ENCODE measurements at regions not wholly inside any gene's neighbourhood (a gene's known extent, or its start where the extent isn't known, plus 50 kb on each side); places are given as distances from the start of the nearest gene placed in this dataset.

GRCh38 chr4:156499684-156500083 lies 471.9 kb downstream of the PDGFC start:
- intact Hi-C loops (cut with micrococcal nuclease) (no loop called here), in situ Hi-C loops (cut with MboI; ENCODE audit: low sequenced_read_pairs) (loop anchor here (25.0 kb wide), 1 partner anchor 1488 kb away; no protein-coding TSS in a partner anchor), dilution Hi-C loops (cut with HindIII; ENCODE audit: low sequenced_read_pairs, unreplicated experiment) (no loop called here)
- Histone ChIP-seq H4K20me1 (ENCODE audit: insufficient read depth, low read length) (no peaks in the 10 kb centered on the region), H3K4ac (ENCODE audit: low read depth, low read length) (no peak overlapping the region), H3K56ac (ENCODE audit: extremely low read depth, insufficient read depth, low read length) (no peak overlapping the region), H3K23ac (ENCODE audit: low read depth, low read length) (no peak overlapping the region), H4K91ac (ENCODE audit: insufficient read depth, low read depth, low read length) (no peak overlapping the region), H2AK5ac (ENCODE audit: low read depth, low read length) (no peak overlapping the region), H2BK15ac (ENCODE audit: low read depth, low read length) (no peak overlapping the region), H3K18ac (ENCODE audit: low read depth, low read length) (no peak overlapping the region), H4K5ac (ENCODE audit: low read depth, low read length) (no peak overlapping the region), H4K8ac (ENCODE audit: low read depth in 2 of 2, low read length in 2 of 2) (no peak overlapping the region), H3K27me3 (ENCODE audit: control insufficient read depth, insufficient read depth, low read length) (no peaks in the 10 kb centered on the region), H2BK5ac (ENCODE audit: low read depth, low read length, poor library complexity, severe bottlenecking) (no peak overlapping the region), H3K9me3 (ENCODE audit: control insufficient read depth, insufficient read depth, low read length) (no peaks in the 10 kb centered on the region), H2AK9ac (replicated peaks; ENCODE audit: low read depth, low read length, poor library complexity) (no peak overlapping the region), H2BK120ac (ENCODE audit: low read depth, low read length) (no peak overlapping the region), H3K4me1 (ENCODE audit: control insufficient read depth, insufficient read depth, low read length) (no peaks in the 10 kb centered on the region), H3K27ac (ENCODE audit: insufficient read depth, low read length) (no peak overlapping the region), H2BK20ac (ENCODE audit: low read depth, low read length) (no peak overlapping the region), H3K4me3 (ENCODE audit: insufficient read depth, low read depth, low read length) (no peak overlapping the region), H3K79me1 (ENCODE audit: low read depth in 1 of 2, low read length in 2 of 2) (no peaks in the 10 kb centered on the region), H3K9ac (ENCODE audit: low read depth, low read length) (no peak overlapping the region), H2AFZ (replicated peaks; ENCODE audit: low read length, poor library complexity) (no peak overlapping the region), H3K9me1 (ENCODE audit: insufficient read depth, low read length) (no peaks in the 10 kb centered on the region), H3K36me3 (ENCODE audit: control insufficient read depth, insufficient read depth, low read length) (no peaks in the 10 kb centered on the region), H3K4me2 (ENCODE audit: low read depth, low read length) (no peak overlapping the region), H3K14ac (replicated peaks; ENCODE audit: low read depth, low read length) (no peak overlapping the region)
- BruUV-seq (replicated peaks): no TSS peak
- no peak for ATAC-seq (ENCODE audit: low read depth)
- no CpG with 5 or more reads among the region's 2 CpGs for WGBS, 2 experiments (ENCODE audit: extremely low coverage in 2 of 2, insufficient read length in 1 of 2)
- TF ChIP-seq MXI1 (IDR thresholded peaks at IDR 0.05; ENCODE audit: borderline replicate concordance, low read depth, low read length): no peak
- TF ChIP-seq MAFK (IDR thresholded peaks at IDR 0.05; ENCODE audit: low read depth, low read length): no peak
- no peak for TF ChIP-seq RFX5 (IDR thresholded peaks at IDR 0.05; ENCODE audit: low read depth, low read length)
- TF ChIP-seq SMC3 (IDR thresholded peaks at IDR 0.05; ENCODE audit: low read depth, low read length): no peak
- TF ChIP-seq USF2 (IDR thresholded peaks at IDR 0.05; ENCODE audit: low read depth, low read length): no peak
- no peak for TF ChIP-seq FOS (IDR thresholded peaks at IDR 0.05; ENCODE audit: low read depth, low read length)
- TF ChIP-seq CEBPB (IDR thresholded peaks at IDR 0.05; ENCODE audit: low read depth, low read length): no peak
- TF ChIP-seq CTCF (conservative IDR thresholded peaks at IDR 0.05; ENCODE audit: low read depth, low read length): no peak
- no peak for TF ChIP-seq RAD21 (IDR thresholded peaks at IDR 0.05; ENCODE audit: low read length)
- TF ChIP-seq BHLHE40 (IDR thresholded peaks at IDR 0.05; ENCODE audit: low read depth, low read length): no peak
- TF ChIP-seq CHD1 (IDR thresholded peaks at IDR 0.05; ENCODE audit: low read depth, low read length): no peak
- no peak for TF ChIP-seq POLR2A (IDR thresholded peaks at IDR 0.05; ENCODE audit: low read depth, low read length)
- no peak for TF ChIP-seq MAZ (IDR thresholded peaks at IDR 0.05; ENCODE audit: borderline replicate concordance, low read depth, low read length)
- no peak for TF ChIP-seq ELK1 (IDR thresholded peaks at IDR 0.05; ENCODE audit: borderline replicate concordance, low read depth, low read length)
- no peak for TF ChIP-seq NFE2L2 (IDR thresholded peaks at IDR 0.05; ENCODE audit: low read depth, low read length)
- no peak for TF ChIP-seq RCOR1 (IDR thresholded peaks at IDR 0.05; ENCODE audit: insufficient replicate concordance, low read length)
- DNase-seq: no peak
- POLR2A ChIA-PET (ENCODE audit: unreplicated experiment): no interaction called here
- CTCF ChIA-PET: no interaction called here
